ENCODE measurements at regions not wholly inside any gene's neighbourhood (a gene's known extent, or its start where the extent isn't known, plus 50 kb on each side); places are given as distances from the start of the nearest gene placed in this dataset.

DNA sequence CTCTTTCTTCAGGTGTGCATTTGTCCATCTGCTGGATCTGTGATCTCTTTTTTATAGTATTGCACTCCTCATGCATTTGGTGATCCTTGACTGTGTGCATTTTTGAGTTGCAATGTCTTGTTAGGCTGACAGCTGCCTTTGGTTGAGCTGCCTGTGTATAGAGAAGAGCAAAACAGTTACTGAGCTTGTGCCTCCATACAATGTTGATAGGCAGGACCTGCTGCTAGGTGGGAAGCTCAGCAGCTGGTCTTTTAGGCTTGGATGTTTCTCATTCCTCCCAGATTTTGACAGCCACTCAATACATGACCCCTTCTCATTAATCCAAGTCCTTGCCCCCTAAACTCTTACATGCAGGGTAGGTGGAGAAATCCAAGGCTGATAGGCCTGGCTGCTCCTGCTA, 74.8 kb upstream of the PIAS1 start:
- no peaks in the 10 kb centered on the region for H3K9me3 Mint-ChIP-seq (ENCODE audit: low read depth)
- H3K36me3 Mint-ChIP-seq = no peaks in the 10 kb centered on the region
- no peak overlapping the region for H3K4me3 Mint-ChIP-seq
- no peaks in the 10 kb centered on the region for H3K4me1 Mint-ChIP-seq (ENCODE audit: low read depth)
- no peaks in the 10 kb centered on the region for H3K27me3 Mint-ChIP-seq
- no peak overlapping the region for H3K27ac Mint-ChIP-seq

DNA sequence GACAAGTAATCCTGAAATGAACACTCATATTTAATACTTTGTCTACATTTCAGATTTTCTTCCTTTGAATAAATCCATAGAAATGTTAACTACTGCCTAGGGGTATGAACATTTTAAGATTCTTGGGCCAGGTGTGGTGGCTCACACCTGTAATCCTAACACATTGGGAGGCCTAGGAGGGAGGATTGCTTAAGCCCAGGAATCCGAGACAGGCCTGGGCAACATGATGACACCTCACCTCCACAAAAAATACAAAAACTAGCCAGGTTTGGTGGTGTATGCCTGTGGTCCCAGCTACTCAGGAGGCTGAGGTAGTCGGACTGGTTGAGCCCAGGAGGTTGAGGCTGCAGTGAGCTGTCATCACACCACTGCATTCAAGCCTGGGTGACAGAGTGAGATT, 73.9 kb upstream of the PIAS1 start:
- no peaks in the 10 kb centered on the region for H3K4me1 Mint-ChIP-seq (ENCODE audit: low read depth)
- no peaks in the 10 kb centered on the region for H3K36me3 Mint-ChIP-seq
- no peaks in the 10 kb centered on the region for H3K9me3 Mint-ChIP-seq (ENCODE audit: low read depth)
- H3K27ac Mint-ChIP-seq = no peak overlapping the region
- H3K27me3 Mint-ChIP-seq = no peaks in the 10 kb centered on the region
- no peak overlapping the region for H3K4me3 Mint-ChIP-seq

DNA sequence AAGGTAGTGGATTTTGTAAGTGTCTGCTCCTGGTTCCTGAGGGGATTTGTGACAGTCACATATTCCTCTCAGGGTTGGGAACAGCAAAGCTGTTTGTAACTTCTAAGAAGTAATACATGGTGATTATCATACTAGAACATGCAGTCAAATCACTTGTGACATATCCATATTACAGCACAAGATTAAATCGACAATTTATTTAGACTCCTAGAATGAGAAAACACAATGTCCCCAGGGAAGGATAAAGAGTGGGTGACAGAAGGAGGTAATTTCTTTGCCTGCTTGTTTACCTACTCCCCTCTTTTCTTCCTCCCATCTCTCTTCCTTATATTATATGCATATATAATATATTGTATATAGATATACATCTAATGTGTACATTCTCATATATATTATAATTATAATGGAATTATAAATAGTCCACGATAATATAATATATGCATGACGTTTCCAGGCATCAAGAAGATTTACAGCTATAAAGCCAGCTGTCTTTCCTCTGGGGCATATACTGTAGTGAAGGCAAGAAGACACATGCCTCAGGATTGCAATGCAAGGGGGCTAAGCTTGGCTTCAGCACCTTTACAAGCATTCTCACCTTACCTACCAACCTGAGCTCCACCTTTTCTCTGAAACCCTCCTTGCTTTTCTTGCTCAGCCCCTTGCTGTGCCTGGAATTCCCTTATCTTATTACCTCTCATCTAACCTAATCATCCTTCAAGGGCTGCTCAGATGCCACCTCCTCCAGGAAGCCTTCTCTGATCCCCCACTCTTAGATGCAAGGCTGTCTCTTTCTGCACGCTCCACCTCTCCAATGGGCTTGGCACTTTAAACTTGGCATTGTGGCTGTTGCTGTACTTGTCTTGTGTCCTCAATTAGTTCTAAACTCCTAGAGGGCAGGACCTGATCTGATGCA, 73.1 kb upstream of the PIAS1 start:
- H3K9me3 Mint-ChIP-seq (ENCODE audit: low read depth) = no peaks in the 10 kb centered on the region
- H3K27ac Mint-ChIP-seq = no peak overlapping the region
- H3K36me3 Mint-ChIP-seq = no peaks in the 10 kb centered on the region
- no peaks in the 10 kb centered on the region for H3K27me3 Mint-ChIP-seq
- H3K4me3 Mint-ChIP-seq = no peak overlapping the region
- H3K4me1 Mint-ChIP-seq (ENCODE audit: low read depth) = no peaks in the 10 kb centered on the region

DNA sequence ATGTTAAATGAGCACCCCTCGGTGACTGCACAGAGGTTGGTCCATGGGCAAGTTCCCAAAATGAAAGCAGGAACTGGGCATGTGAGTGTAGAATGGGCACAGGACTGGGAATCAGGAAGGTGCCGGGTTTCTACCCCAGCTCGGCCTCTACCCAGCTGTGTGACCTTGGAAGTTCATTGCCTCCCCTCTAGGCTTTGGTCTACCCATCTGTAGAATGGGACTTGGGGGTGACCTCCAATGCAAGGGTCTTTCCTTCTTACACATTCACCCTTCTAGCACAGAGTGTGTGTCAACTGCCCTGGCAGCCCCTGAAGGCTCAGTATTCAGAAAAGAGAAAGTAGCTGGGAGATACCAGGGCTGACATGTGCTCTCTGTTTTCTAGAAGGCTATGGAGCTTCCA, 72.3 kb upstream of the PIAS1 start:
- no peak overlapping the region for H3K27ac Mint-ChIP-seq
- H3K4me1 Mint-ChIP-seq (ENCODE audit: low read depth) = no peaks in the 10 kb centered on the region
- H3K27me3 Mint-ChIP-seq = no peaks in the 10 kb centered on the region
- H3K9me3 Mint-ChIP-seq (ENCODE audit: low read depth) = no peaks in the 10 kb centered on the region
- H3K36me3 Mint-ChIP-seq = no peaks in the 10 kb centered on the region
- H3K4me3 Mint-ChIP-seq = no peak overlapping the region

DNA sequence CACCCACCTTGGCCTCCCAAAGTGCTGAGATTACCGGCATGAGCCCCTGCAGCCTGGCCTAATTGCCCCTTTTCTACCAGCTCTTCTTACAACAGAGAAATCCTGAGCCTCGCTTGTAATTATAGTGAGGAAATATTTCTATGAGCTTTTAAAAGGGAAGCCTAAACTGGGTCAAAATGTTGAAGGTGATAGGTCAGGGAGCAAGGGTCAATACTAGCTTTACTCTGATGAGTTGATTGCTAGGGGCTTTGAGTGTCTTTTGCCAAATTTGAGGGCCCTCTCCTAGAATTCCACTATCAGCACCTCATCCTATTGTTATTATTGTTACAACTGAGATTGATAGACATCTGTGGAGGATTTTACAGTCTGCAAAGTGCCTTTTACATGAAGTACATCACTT, 62.4 kb upstream of the PIAS1 start:
- H3K27ac Mint-ChIP-seq = no peak overlapping the region
- H3K36me3 Mint-ChIP-seq = no peaks in the 10 kb centered on the region
- no peak overlapping the region for H3K4me3 Mint-ChIP-seq
- no peaks in the 10 kb centered on the region for H3K9me3 Mint-ChIP-seq (ENCODE audit: low read depth)
- H3K4me1 Mint-ChIP-seq (ENCODE audit: low read depth) = no peaks in the 10 kb centered on the region
- peaks cover 2% of the 10 kb centered on the region for H3K27me3 Mint-ChIP-seq

DNA sequence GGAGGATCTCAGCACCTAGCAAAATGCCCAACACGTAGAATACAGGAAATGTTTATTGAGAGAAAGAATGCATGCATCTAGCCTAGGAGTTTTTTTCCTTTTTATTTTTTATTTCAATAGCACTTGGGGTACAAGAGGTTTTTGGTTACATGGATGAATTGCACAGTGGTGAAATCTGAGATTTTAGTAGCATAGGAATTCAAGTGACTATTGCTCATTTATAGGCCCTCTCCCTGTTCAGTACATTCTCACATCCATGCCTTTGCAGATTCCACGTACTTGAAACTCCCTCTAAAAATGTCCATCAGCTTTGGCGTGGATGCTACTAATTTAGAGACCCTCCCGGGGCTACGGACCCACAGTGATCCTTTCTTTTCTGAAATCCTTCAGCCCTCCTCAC, 61.7 kb upstream of the PIAS1 start:
- Mint-ChIP-seq H3K4me1 (ENCODE audit: low read depth) (no peaks in the 10 kb centered on the region), H3K36me3 (no peaks in the 10 kb centered on the region), H3K27me3 (peaks cover 2% of the 10 kb centered on the region), H3K27ac (no peak overlapping the region), H3K4me3 (no peak overlapping the region), H3K9me3 (ENCODE audit: low read depth) (no peaks in the 10 kb centered on the region)

DNA sequence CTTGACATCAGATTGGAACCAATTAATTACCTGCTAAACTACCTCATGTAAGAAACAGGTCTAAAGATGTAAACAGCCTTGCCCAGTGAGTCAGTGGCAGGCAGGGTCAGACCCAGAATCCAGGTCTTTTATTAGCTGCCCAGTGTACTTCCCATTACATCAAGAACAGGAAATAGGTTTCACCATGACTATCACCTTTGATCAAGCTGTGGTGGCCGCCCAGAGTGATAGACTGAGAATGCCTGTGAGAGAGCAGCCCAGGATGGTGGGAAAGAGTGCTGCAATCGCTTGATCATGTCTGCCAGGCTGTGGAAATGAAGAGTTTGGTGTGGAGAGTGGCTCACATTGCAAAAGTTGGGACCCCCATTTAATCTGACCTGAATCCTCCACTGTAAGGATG, 61.3 kb upstream of the PIAS1 start:
- Mint-ChIP-seq H3K4me3 (no peak overlapping the region), H3K4me1 (ENCODE audit: low read depth) (no peaks in the 10 kb centered on the region), H3K36me3 (no peaks in the 10 kb centered on the region), H3K27me3 (peaks cover 2% of the 10 kb centered on the region), H3K9me3 (ENCODE audit: low read depth) (no peaks in the 10 kb centered on the region), H3K27ac (no peak overlapping the region)

DNA sequence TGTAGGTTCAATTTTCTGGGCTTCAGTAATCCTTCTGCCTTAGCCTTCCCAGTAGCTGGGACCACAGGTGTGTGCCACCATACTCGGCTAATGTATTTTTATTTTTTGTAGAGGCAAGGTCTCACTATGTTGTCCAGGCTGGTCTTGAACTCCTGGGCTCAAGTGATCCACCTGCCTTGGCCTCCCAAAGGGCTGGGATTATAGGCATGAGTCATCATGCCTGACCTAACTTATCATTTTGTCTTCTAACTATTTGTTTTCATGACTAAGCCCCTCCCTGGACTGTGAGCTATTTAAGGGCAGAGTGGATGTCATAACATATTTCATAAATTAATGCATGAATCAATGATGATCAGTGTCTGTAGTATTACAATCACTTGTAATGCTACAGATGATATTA, 56.1 kb upstream of the PIAS1 start:
- Mint-ChIP-seq H3K27ac (no peak overlapping the region), H3K4me1 (ENCODE audit: low read depth) (no peaks in the 10 kb centered on the region), H3K4me3 (no peak overlapping the region), H3K27me3 (peaks cover 2% of the 10 kb centered on the region), H3K36me3 (no peaks in the 10 kb centered on the region), H3K9me3 (ENCODE audit: low read depth) (no peaks in the 10 kb centered on the region)

DNA sequence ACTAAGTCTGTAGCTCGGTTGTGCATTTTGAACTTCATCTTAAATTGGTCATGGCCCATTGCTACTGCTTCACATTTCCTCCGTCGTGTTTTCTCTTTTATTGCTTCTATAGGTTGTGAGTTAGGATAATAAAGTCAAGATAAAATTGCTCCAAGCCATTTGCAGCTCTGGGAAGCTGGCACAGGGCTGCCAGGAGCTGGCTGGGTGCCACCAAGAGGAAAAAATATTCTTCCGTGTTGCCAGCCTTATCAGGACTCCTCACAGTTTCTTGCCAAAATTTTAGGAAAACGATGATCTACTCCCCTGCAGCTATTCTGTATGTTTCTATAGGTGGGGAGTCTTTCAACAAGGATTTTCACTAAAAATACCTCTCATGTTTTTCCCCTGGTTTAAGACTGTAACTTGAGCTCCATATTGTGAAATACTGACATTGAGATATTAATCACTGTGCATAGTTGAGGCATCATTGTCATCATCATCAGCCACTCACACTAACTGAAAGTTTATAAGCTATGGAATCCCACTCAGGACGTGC, 55.4 kb upstream of the PIAS1 start:
- Mint-ChIP-seq H3K27ac (no peak overlapping the region), H3K27me3 (peaks cover 2% of the 10 kb centered on the region), H3K36me3 (no peaks in the 10 kb centered on the region), H3K4me3 (no peak overlapping the region), H3K9me3 (ENCODE audit: low read depth) (no peaks in the 10 kb centered on the region), H3K4me1 (ENCODE audit: low read depth) (no peaks in the 10 kb centered on the region)

DNA sequence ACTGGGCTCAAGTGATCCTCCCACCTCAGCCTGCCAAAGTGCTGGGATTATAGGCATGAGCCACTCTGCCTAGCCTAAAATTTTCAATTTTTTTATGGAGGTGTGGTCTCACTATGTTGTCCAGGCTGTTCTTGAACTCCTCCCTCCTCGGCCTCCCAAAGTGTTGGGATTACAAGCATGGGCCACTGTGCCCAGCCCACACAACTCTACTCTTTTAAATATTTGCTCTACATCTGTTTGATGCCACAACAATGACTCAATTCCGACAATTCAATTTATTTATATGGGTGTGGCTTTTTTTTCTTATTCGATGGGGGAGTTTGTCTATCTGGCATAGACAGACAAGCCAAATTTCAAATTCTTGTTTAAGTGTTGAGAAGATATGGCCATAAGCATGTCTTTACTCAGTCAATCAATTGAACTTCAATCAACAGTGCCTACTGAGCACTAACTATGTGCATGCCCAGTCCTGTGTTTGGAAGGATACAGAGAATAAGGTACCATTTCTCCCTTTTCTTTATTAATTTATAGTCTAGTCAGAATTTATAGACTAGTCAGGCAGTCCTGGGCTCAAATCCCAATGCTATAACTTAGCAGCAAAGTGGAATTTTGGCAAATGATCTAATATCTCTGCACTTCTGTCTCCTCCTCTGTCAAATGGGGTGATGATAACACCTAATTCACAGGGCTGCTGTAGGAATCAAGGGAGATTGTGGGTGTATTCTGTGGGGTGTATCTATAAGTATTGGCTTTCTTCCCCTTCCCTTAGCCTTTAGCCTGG, 54.6 kb upstream of the PIAS1 start:
- no peak overlapping the region for H3K27ac Mint-ChIP-seq
- no peaks in the 10 kb centered on the region for H3K36me3 Mint-ChIP-seq
- H3K4me1 Mint-ChIP-seq (ENCODE audit: low read depth) = no peaks in the 10 kb centered on the region
- H3K9me3 Mint-ChIP-seq (ENCODE audit: low read depth) = no peaks in the 10 kb centered on the region
- peaks cover 2% of the 10 kb centered on the region for H3K27me3 Mint-ChIP-seq
- no peak overlapping the region for H3K4me3 Mint-ChIP-seq

DNA sequence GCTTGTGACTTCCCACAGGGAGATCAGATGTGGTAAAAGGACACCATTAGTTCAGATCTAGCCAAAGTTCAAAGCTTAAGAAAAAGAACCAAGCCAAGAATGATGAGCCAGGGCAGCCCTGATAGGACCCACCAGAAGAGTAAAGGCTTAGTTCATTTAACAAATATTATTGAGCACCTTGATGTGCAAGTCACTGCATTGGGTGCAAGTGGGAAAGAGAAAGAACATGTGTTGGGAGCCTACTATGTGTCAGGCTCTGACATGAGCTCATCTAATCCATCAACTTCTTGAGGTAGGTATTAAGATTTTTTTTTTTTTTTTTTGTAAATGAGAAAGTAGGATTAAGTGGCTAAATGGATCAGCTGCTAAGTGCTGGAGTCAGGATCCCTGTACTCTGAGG, 53.4 kb upstream of the PIAS1 start:
- Mint-ChIP-seq H3K36me3 (no peaks in the 10 kb centered on the region), H3K27me3 (peaks cover 2% of the 10 kb centered on the region), H3K27ac (no peak overlapping the region), H3K4me3 (no peak overlapping the region), H3K9me3 (ENCODE audit: low read depth) (no peaks in the 10 kb centered on the region), H3K4me1 (ENCODE audit: low read depth) (no peaks in the 10 kb centered on the region)

DNA sequence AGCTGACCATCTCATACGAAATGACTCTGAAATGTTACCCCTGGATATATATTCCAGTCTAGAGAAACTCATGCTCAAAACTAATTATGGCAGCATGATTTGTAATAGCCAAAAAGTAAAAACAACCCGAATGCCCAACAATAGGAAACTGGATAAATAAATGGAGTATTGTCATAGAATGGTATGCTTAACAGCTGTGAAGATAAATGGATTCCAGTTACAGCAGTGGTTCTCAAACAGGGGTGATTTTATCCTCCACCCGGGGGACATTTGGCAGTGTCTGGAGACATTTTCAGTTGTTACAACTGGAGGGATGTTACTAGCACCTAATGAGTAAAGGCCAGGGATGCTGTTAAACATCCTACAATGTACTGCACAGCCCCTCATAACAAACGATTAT, 52.3 kb upstream of the PIAS1 start:
- Mint-ChIP-seq H3K36me3 (peaks cover under 1% of the 10 kb centered on the region), H3K9me3 (ENCODE audit: low read depth) (no peaks in the 10 kb centered on the region)

DNA sequence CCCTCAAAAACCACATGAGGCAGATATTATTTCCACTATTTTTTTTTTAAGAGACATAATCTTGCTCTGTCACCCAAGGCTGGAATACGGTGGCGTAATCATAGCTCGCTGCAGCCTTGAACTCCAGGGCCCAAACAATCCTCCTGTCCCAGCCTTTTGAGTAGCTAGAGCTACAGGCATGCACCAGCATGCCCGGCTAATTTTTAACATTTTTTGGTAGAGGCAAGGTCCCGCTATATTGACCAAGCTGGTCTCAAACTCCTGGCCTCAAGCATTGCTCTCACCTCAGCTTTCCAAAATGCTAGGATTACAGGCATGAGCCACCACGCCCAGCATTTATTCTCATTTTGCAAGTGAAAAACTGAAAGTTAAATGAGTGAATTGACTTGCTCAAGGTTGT, 50.8 kb upstream of the PIAS1 start:
- Mint-ChIP-seq H3K4me1 (ENCODE audit: low read depth) (no peaks in the 10 kb centered on the region), H3K27ac (no peak overlapping the region), H3K9me3 (ENCODE audit: low read depth) (peaks cover 9% of the 10 kb centered on the region), H3K36me3 (peaks cover 7% of the 10 kb centered on the region), H3K27me3 (peaks cover 2% of the 10 kb centered on the region), H3K4me3 (no peak overlapping the region)

More for the DNA sequence above, 52.3 kb upstream of the PIAS1 start:
- H3K4me3 Mint-ChIP-seq = no peak overlapping the region
- no peaks in the 10 kb centered on the region for H3K4me1 Mint-ChIP-seq (ENCODE audit: low read depth)
- peaks cover 2% of the 10 kb centered on the region for H3K27me3 Mint-ChIP-seq
- H3K27ac Mint-ChIP-seq = no peak overlapping the region

All from activated naive CD8-positive, alpha-beta T cell (primary cell).